ENCODE measurements at regions not wholly inside any gene's neighbourhood (a gene's known extent, or its start where the extent isn't known, plus 50 kb on each side); places are given as distances from the start of the nearest gene placed in this dataset.
"Not testable (repeated sequence)": the region's sequence is repeated elsewhere in the genome, so short reads cannot be mapped to it uniquely, and the experiment has no call there.

- not testable (repeated sequence) for DNase-seq (ENCODE audit: low read depth in 4 of 4, low spot score in 2 of 4)
These were observed 171.8 kb downstream of the ATP6V0E2 start for GRCh38 chr7:150045596-150045995.

DNA sequence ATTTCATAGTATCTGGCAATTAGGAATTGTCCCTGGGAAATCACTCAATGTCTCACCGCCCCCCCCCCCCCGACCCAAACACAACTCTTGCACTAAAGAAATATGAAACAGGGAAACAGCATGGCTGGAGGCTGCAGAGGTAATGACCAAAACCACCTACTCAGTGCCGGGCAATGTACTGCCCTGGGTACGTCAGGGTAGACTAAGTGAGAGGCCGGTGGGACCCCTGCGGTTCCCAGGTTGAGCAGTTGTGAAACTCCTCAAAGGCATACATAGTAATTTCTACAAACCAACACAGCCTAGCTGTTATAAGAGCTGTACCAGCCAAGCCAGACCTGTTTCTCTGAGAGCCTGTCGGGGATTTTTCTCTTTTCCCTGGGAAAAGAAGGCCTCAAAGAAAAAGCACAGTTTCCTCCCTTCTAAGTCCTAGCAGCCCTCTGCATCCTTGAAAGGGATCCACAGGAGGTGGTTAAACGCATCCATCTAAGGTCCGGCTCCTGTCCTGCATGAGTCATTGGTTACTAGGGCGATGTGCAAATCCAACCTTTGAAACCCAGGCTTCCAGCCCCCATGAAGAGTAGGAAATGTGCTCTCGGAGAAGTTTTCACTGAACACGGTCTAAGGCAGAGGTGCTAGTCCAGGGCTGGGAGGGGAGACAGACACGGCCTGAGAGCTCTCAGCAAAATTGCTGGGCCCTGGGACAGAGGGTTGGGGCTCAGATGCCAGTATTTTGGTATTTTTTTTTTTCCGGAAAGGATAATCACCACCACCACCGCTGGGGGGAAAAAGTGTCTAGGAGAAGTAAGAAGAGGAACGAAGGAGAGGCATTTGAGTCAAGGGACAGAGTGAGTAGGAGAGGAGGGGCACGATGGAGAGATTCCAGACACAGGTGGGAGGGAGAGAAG lies 172.8 kb downstream of the ATP6V0E2 start:
- not testable (repeated sequence) for DNase-seq (ENCODE audit: low read depth in 4 of 4, low spot score in 2 of 4)

- not testable (repeated sequence) for DNase-seq (ENCODE audit: low read depth in 4 of 4, low spot score in 2 of 4)
These were observed 173.6 kb downstream of the ATP6V0E2 start for GRCh38 chr7:150047329-150047728.

GRCh38 chr7:150047772-150048171 lies 174.0 kb downstream of the ATP6V0E2 start:
- DNase-seq (ENCODE audit: low read depth in 4 of 4, low spot score in 2 of 4): not testable (repeated sequence)

DNA sequence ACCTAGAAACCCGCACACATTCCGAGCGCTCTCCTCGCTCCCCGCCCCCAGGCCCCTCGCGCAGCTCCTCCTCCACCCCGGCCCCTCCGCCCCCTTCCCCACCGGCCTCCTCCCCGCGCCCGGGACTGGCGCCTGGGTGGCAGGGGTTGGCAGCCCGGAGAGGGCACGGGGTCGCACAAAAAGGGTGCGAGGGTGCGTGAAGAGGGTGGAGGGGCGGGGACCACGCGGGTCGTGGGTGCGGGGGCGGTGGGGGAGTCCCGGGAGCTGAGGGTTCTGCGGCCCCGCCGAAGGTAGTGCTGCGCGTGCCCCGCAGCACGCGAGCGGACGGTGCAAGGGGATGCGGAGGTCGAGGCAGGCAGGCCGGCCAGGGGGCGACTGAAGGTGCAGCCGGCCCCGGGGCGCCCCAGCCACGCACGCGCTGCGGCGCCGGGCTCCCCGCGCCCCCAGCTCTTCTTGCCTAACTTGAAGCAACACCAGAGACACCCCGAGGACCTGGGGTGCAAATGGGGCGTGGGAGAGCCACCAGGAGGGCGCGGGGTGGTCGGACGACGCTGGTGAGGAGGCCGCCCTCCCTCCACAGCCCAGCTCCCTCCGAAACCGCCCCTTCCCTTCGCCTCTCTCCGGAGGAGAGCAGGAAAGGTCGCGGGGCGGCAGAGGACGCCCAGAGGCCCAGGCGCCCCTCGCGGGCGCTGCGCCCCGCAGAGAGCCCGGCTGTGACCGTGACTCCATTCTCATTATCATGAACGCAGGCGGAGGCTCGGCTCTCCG lies 174.7 kb downstream of the ATP6V0E2 start:
- not testable (repeated sequence) for DNase-seq (ENCODE audit: low read depth in 4 of 4, low spot score in 2 of 4)

DNA sequence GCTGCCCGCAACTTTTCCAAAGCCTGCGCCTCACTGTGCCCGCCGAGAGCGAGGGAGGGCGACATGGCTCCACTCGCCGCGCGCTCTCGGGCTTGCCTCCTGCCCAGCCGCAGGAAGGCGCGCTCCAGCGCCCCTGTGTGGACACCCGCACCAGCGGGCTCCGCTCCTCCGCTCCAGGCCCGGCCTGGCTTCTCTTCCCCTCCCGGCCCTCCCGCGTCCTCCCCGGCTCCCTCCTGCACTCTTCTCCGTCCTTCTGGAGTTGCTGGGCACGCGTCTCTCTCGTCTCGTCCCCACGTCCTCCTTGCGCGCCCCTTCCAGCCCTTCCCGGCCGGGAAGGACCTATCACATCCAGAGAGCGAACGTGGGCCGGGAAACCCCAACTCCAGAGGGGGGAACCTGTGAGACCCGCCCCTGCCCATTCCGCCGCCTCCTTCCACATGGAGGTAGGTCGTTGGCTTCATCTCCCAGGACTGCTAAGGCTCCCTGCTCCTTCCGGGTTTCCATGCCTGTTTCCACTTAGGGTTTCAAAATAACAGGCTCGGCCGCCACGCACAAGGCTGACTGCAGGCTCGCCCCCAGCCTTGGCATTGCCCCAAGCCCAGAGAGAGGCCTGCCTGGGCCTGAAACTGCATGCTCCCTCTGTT lies 175.4 kb downstream of the ATP6V0E2 start:
- DNase-seq (ENCODE audit: low read depth in 4 of 4, low spot score in 2 of 4): not testable (repeated sequence)

DNA sequence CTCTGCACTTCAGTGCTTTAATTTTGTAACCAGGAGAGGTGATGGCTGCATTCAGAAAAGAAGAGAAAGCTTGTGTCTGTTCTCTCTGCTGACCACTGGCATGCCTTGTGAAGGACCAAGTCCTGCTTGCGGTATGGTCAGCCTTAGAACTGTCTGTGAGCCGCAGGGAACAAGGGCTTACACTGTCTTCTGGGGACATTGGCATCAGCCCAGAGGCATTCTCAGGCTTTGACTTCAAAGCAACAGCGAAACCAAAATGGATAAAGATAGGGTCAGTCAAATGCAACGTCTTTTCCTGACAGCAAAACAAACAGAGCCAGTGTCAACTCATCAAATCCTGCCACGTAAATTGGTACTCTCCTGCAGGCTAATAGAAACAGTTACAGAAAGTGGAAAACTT lies 179.6 kb downstream of the ATP6V0E2 start:
- DNase-seq (ENCODE audit: low read depth in 4 of 4, low spot score in 2 of 4): not testable (repeated sequence)

GRCh38 chr7:150054242-150054641 lies 180.5 kb downstream of the ATP6V0E2 start:
- DNase-seq (ENCODE audit: low read depth in 4 of 4, low spot score in 2 of 4): not testable (repeated sequence)

GRCh38 chr7:150060259-150061221 lies 186.8 kb downstream of the ATP6V0E2 start:
- not testable (repeated sequence) for DNase-seq (ENCODE audit: low read depth in 4 of 4, low spot score in 2 of 4)

GRCh38 chr7:150063195-150063594 lies 189.4 kb downstream of the ATP6V0E2 start:
- DNase-seq (ENCODE audit: low read depth in 4 of 4, low spot score in 2 of 4): not testable (repeated sequence)

DNA sequence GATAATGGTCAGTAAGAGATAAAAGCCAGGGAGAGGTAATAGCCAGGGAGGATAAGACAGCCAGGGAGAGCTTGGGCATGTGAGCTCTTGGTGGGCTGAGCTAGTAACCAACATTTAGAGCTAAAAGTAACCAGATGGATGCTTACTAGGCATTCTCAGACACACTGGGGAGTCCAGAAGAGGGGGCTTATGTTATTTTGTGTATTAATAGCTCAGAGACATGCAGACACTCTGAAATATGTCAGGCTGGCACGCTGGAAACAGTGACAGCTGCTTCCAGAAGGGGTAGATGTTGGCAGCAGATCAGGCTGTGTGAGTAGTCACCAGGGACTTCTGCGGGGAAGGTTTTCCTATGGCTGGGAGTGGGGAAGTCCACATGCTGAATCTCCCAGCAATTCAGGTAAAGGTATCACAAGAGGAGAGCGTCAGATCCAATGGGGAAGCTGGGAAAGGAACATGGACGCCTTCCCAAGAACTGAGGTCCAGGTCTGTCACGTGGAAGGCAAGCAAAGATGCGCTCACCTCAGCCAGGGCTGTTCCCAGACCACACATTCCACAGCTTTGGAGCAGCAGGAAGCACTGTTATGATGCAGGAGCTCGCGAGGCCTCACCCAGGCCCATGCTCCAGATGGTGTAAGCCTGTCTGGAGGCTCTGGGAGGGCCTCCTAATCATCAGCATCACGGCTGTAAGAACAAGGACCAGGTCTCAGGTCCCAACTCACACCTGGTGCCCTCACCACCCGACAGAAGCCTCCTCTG lies 196.0 kb downstream of the ATP6V0E2 start:
- not testable (repeated sequence) for DNase-seq (ENCODE audit: low read depth in 4 of 4, low spot score in 2 of 4)

- not testable (repeated sequence) for DNase-seq (ENCODE audit: low read depth in 4 of 4, low spot score in 2 of 4)
These were observed 203.8 kb downstream of the ATP6V0E2 start for GRCh38 chr7:150077543-150077942.

- not testable (repeated sequence) for DNase-seq (ENCODE audit: low read depth in 4 of 4, low spot score in 2 of 4)
These were observed 208.1 kb downstream of the ATP6V0E2 start for GRCh38 chr7:150081865-150082264.

DNA sequence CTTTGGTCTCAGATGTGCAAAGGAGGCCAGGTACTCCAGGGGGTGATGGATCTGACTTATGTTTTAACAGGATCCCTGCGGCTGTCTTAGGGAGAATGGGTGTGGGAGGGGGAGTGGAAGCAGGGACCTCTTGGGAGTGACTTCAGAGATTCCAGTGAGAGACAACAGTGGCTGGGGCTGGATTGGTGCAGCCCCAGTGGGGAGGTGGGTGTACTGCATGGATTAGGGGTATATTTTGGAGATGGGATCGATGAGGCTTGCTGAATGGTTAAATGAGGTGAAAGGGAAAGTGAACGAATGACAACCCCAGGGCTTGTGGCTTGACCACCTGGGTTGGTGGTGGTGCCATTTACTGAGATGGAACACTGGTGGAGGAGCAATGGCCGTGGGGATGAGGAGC lies 211.0 kb downstream of the ATP6V0E2 start:
- DNase-seq (ENCODE audit: low read depth in 4 of 4, low spot score in 2 of 4): not testable (repeated sequence)

- DNase-seq (ENCODE audit: low read depth in 4 of 4, low spot score in 2 of 4): not testable (repeated sequence)
These were observed 213.7 kb downstream of the ATP6V0E2 start for GRCh38 chr7:150087478-150087877.

DNA sequence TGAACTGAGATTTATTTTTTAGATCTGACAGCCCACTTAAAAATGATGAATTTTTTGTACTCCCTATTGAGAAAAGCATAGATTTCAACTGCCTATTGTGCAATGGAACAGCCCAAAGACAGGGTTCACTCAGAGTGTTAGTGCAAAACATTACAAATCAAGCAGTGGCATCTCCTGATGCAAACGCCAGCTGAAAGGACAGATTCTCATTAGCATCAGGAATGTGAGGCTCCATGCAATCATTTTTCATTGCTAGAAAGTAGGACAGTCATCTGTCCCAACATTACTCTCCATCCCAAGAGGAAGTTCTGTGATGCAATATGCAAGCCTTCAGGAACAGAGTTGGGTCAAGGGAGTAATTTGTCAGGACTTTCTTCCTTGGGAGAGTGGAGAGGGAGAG lies 215.4 kb downstream of the ATP6V0E2 start:
- not testable (repeated sequence) for DNase-seq (ENCODE audit: low read depth in 4 of 4, low spot score in 2 of 4)

DNA sequence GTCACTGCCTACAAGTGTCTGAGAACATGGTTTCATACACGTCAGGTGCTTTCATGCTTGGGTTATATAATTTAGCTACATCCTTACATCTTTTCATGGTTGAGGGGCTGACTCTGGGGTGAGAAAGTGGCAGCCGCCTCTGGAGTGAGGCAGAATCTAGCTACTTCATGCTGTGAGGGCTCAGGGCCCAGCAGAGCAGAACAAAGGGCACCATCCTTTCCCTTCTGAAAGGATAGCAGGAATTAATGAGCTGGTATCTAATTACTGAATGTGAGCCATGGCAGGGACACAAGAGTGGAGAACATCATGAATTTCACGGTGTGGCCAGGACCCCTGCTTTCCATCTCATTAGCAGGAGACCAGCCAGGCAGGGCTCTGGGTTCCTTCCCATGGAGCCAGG lies 217.0 kb downstream of the ATP6V0E2 start:
- not testable (repeated sequence) for DNase-seq (ENCODE audit: low read depth in 4 of 4, low spot score in 2 of 4)

- not testable (repeated sequence) for DNase-seq (ENCODE audit: low read depth in 4 of 4, low spot score in 2 of 4)
These were observed 220.1 kb downstream of the ATP6V0E2 start for GRCh38 chr7:150093897-150094296.
